ENCODE measurements at regions not wholly inside any gene's neighbourhood (a gene's known extent, or its start where the extent isn't known, plus 50 kb on each side); places are given as distances from the start of the nearest gene placed in this dataset.

GRCh38 chr2:198387677-198388076 is 583.3 kb downstream of the PLCL1 start:
- FAIRE-seq = no peak

- no peak for FAIRE-seq
Measured at GRCh38 chr2:198385856-198386255, 581.5 kb downstream of the PLCL1 start.

GRCh38 chr2:198385326-198385725 is 580.9 kb downstream of the PLCL1 start:
- no peak for FAIRE-seq

- FAIRE-seq = no peak
Measured at GRCh38 chr2:198383392-198383791, 579.0 kb downstream of the PLCL1 start.

GRCh38 chr2:198382811-198383210 is 578.4 kb downstream of the PLCL1 start:
- no peak for FAIRE-seq

GRCh38 chr2:198376677-198377076 is 572.3 kb downstream of the PLCL1 start:
- FAIRE-seq = no peak

- no peak for FAIRE-seq
Measured at GRCh38 chr2:198375083-198375410, 570.7 kb downstream of the PLCL1 start.

GRCh38 chr2:198374375-198375082 is 570.1 kb downstream of the PLCL1 start:
- peak; percentile 83 for FAIRE-seq

- FAIRE-seq = no peak
Measured at GRCh38 chr2:198371921-198372543, 567.6 kb downstream of the PLCL1 start.

GRCh38 chr2:198371329-198371728 is 566.9 kb downstream of the PLCL1 start:
- FAIRE-seq = no peak

- FAIRE-seq = no peak
Measured at GRCh38 chr2:198368089-198368488, 563.7 kb downstream of the PLCL1 start.

- FAIRE-seq = no peak
Measured at GRCh38 chr2:198362740-198363139, 558.3 kb downstream of the PLCL1 start.

GRCh38 chr2:198359308-198359707 is 554.9 kb downstream of the PLCL1 start:
- no peak for FAIRE-seq

- no peak for FAIRE-seq
Measured at GRCh38 chr2:198356157-198356556, 551.8 kb downstream of the PLCL1 start.

GRCh38 chr2:198351647-198352046 is 547.3 kb downstream of the PLCL1 start:
- FAIRE-seq = no peak

- no peak for FAIRE-seq
Measured at GRCh38 chr2:198347946-198348345, 543.6 kb downstream of the PLCL1 start.

- FAIRE-seq = no peak
Measured at GRCh38 chr2:198347349-198347748, 543.0 kb downstream of the PLCL1 start.

- no peak for FAIRE-seq
Measured at GRCh38 chr2:198343471-198343870, 539.1 kb downstream of the PLCL1 start.

GRCh38 chr2:198340846-198341245 is 536.5 kb downstream of the PLCL1 start:
- FAIRE-seq = no peak

GRCh38 chr2:198339116-198339515 is 534.7 kb downstream of the PLCL1 start:
- no peak for FAIRE-seq

GRCh38 chr2:198337368-198337767 is 533.0 kb downstream of the PLCL1 start:
- no peak for FAIRE-seq

- FAIRE-seq = no peak
Measured at GRCh38 chr2:198328454-198328853, 524.1 kb downstream of the PLCL1 start.

- no peak for FAIRE-seq
Measured at GRCh38 chr2:198327526-198327925, 523.1 kb downstream of the PLCL1 start.

- FAIRE-seq = no peak
Measured at GRCh38 chr2:198326431-198326830, 522.0 kb downstream of the PLCL1 start.

GRCh38 chr2:198325359-198325758 is 521.0 kb downstream of the PLCL1 start:
- no peak for FAIRE-seq
